NCI-H82 treated with DMSO at 0.1 percent for 48 hours (cell line): ENCODE measurements at regions not wholly inside any gene's neighbourhood (a gene's known extent, or its start where the extent isn't known, plus 50 kb on each side); places are given as distances from the start of the nearest gene placed in this dataset.
A peak's percentile ranks its signal among the peaks of the same experiment; 100 is the strongest.
"Not testable (repeated sequence)": the region's sequence is repeated elsewhere in the genome, so short reads cannot be mapped to it uniquely, and the experiment has no call there.

ENCODE experiments used
- DNase-seq: peaks from one replicate; lab custom pipeline; 2025; ENCODE audit not compliant: unreplicated experiment; lab: John Stamatoyannopoulos, UW

- no peak for DNase-seq
Measured at GRCh38 chr1:60290393-60290792, 216.8 kb upstream of the C1orf87 start.

GRCh38 chr1:60287536-60287935 lies 214.0 kb upstream of the C1orf87 start:
- DNase-seq = no peak

- DNase-seq = no peak
Measured at GRCh38 chr1:60283690-60284089, 210.1 kb upstream of the C1orf87 start.

- DNase-seq = peak; percentile 64
Measured at GRCh38 chr1:60281360-60281932, 207.9 kb upstream of the C1orf87 start.

- DNase-seq = no peak
Measured at GRCh38 chr1:60280819-60281218, 207.2 kb upstream of the C1orf87 start.

- no peak for DNase-seq
Measured at GRCh38 chr1:60280256-60280655, 206.7 kb upstream of the C1orf87 start.

GRCh38 chr1:60279798-60280197 lies 206.2 kb upstream of the C1orf87 start:
- DNase-seq = no peak

- peak; percentile 24 for DNase-seq
Measured at GRCh38 chr1:60277269-60277668, 203.7 kb upstream of the C1orf87 start.

GRCh38 chr1:60274422-60275290 lies 201.1 kb upstream of the C1orf87 start:
- DNase-seq = no peak

GRCh38 chr1:60273185-60273584 lies 199.6 kb upstream of the C1orf87 start:
- DNase-seq = no peak

- DNase-seq = no peak
Measured at GRCh38 chr1:60271041-60271440, 197.5 kb upstream of the C1orf87 start.

- DNase-seq = no peak
Measured at GRCh38 chr1:60268451-60268850, 194.9 kb upstream of the C1orf87 start.

- DNase-seq = no peak
Measured at GRCh38 chr1:60265560-60266535, 192.3 kb upstream of the C1orf87 start.

- no peak for DNase-seq
Measured at GRCh38 chr1:60262701-60263100, 189.1 kb upstream of the C1orf87 start.

GRCh38 chr1:60257531-60257930 lies 184.0 kb upstream of the C1orf87 start:
- no peak for DNase-seq

GRCh38 chr1:60255565-60255964 lies 182.0 kb upstream of the C1orf87 start:
- DNase-seq = no peak

GRCh38 chr1:60251426-60251825 lies 177.9 kb upstream of the C1orf87 start:
- DNase-seq = no peak

- not testable (repeated sequence) for DNase-seq
Measured at GRCh38 chr1:60247467-60247866, 173.9 kb upstream of the C1orf87 start.

- no peak for DNase-seq
Measured at GRCh38 chr1:60245324-60245723, 171.8 kb upstream of the C1orf87 start.

- no peak for DNase-seq
Measured at GRCh38 chr1:60244906-60245305, 171.3 kb upstream of the C1orf87 start.

GRCh38 chr1:60235275-60235674 lies 161.7 kb upstream of the C1orf87 start:
- DNase-seq = no peak
